CD14-positive monocyte (primary cell): ENCODE measurements at regions not wholly inside any gene's neighbourhood (a gene's known extent, or its start where the extent isn't known, plus 50 kb on each side); places are given as distances from the start of the nearest gene placed in this dataset.
"Not testable (repeated sequence)": the region's sequence is repeated elsewhere in the genome, so short reads cannot be mapped to it uniquely, and the experiment has no call there.

Experiments
- DNase-seq, 3 donors: peaks; one replicate each; pipeline ENCODE4 v3.0.0-alpha.2; 2011 to 2022
- H2AFZ ChIP-seq: 2 replicates; pipeline ENCODE4 v1.6.0; 2012; ENCODE audit warnings: mild to moderate bottlenecking, low read depth, low read length, inconsistent platforms; ENCODE audit not compliant: insufficient read depth, poor library complexity, severe bottlenecking
- H3K27ac ChIP-seq, 2 donors: 1 replicate in 1 of 2; 2 replicates in 1 of 2; pipeline ENCODE4 v1.5.1; 2012 to 2013; ENCODE audit warnings: low read length in 2 of 2, control low read depth in 1 of 2, inconsistent platforms in 1 of 2, low read depth in 1 of 2, mild to moderate bottlenecking in 1 of 2
- H3K27me3 ChIP-seq, 2 donors: one replicate each; pipeline versions ENCODE4 v1.6.0 to v1.6.1; 2011 to 2013; ENCODE audit warnings: low read length in 2 of 2; ENCODE audit not compliant: control insufficient read depth in 2 of 2, insufficient read depth in 2 of 2
- H3K36me3 ChIP-seq, 2 donors: replicated peaks in 1 of 2; 1 replicate in 1 of 2; 2 replicates in 1 of 2; pipeline versions ENCODE4 v1.5.1 to v1.6.1; 2012 to 2013; ENCODE audit warnings: low read length in 2 of 2, control low read depth in 1 of 2, inconsistent platforms in 1 of 2, mild to moderate bottlenecking in 1 of 2; ENCODE audit not compliant: insufficient read depth in 2 of 2, control insufficient read depth in 1 of 2
- H3K4me1 ChIP-seq, 2 donors: 1 replicate in 1 of 2; 2 replicates in 1 of 2; pipeline versions ENCODE4 v1.5.1 to v1.6.1; 2012 to 2013; ENCODE audit warnings: low read length in 2 of 2, control low read depth in 1 of 2, inconsistent platforms in 1 of 2, mild to moderate bottlenecking in 1 of 2, moderate library complexity in 1 of 2; ENCODE audit not compliant: insufficient read depth in 2 of 2, control insufficient read depth in 1 of 2
- H3K4me2 ChIP-seq: replicated peaks from 2 replicates; pipeline ENCODE3; 2012; ENCODE audit warnings: low read length, moderate library complexity, mild to moderate bottlenecking; ENCODE audit not compliant: poor library complexity, severe bottlenecking; ENCODE audit errors: extremely low read depth
- H3K4me3 ChIP-seq, 3 experiments: fragments of 200-600 bp in 1 of 3; sonication (generic) in 1 of 3; replicated peaks in 1 of 3; 1 replicate in 2 of 3; 2 replicates in 1 of 3; pipeline ENCODE4 v1.5.1; 2011 to 2013; ENCODE audit warnings: low read length in 3 of 3, mild to moderate bottlenecking in 3 of 3, control low read depth in 2 of 3, low read depth in 2 of 3, inconsistent platforms in 1 of 3, moderate library complexity in 1 of 3
- H3K79me2 ChIP-seq: 2 replicates; pipeline ENCODE4 v1.6.0; 2012; ENCODE audit warnings: mild to moderate bottlenecking, control low read depth, inconsistent platforms, low read length, moderate library complexity; ENCODE audit not compliant: insufficient read depth
- H3K9ac ChIP-seq: 2 replicates; pipeline ENCODE4 v1.6.0; 2017; ENCODE audit warnings: low read length, mild to moderate bottlenecking; ENCODE audit not compliant: insufficient read depth, poor library complexity, severe bottlenecking
- H3K9me3 ChIP-seq, 2 donors: replicated peaks in 1 of 2; 1 replicate in 1 of 2; 2 replicates in 1 of 2; pipeline versions ENCODE4 v1.5.1 to v1.6.1; 2012 to 2013; ENCODE audit warnings: low read length in 2 of 2, control low read depth in 1 of 2; ENCODE audit not compliant: control insufficient read depth in 1 of 2, insufficient read depth in 1 of 2
- H4K20me1 ChIP-seq: 2 replicates; pipeline ENCODE4 v1.6.0; 2012; ENCODE audit warnings: mild to moderate bottlenecking, low read length, control low read depth, moderate library complexity; ENCODE audit not compliant: insufficient read depth
- H3K27ac Mint-ChIP-seq, 7 donors: one replicate each; pipeline ENCODE4 v1.8.0; 2020; ENCODE audit warnings: mild to moderate bottlenecking in 7 of 7, mixed read lengths in 7 of 7, moderate library complexity in 6 of 7, inconsistent platforms in 2 of 7
- H3K27me3 Mint-ChIP-seq, 3 donors: one replicate each; pipeline ENCODE4 v1.8.0; 2021 to 2022; ENCODE audit warnings: low read depth in 3 of 3, mild to moderate bottlenecking in 3 of 3, mixed read lengths in 3 of 3, moderate library complexity in 3 of 3, inconsistent platforms in 1 of 3
- H3K36me3 Mint-ChIP-seq, 2 donors: one replicate each; pipeline ENCODE4 v1.8.0; 2020; ENCODE audit warnings: mixed read lengths in 2 of 2, inconsistent platforms in 1 of 2, mild to moderate bottlenecking in 1 of 2
- H3K4me1 Mint-ChIP-seq: one replicate; pipeline ENCODE4 v1.8.0; 2020; ENCODE audit warnings: mild to moderate bottlenecking, mixed read lengths
- H3K4me3 Mint-ChIP-seq, 2 donors: one replicate each; pipeline ENCODE4 v1.8.0; 2020; ENCODE audit warnings: mild to moderate bottlenecking in 2 of 2, mixed read lengths in 2 of 2, moderate library complexity in 1 of 2
- H3K9me3 Mint-ChIP-seq, 7 donors: one replicate each; pipeline ENCODE4 v1.8.0; 2020 to 2022; ENCODE audit warnings: mixed read lengths in 7 of 7, mild to moderate bottlenecking in 6 of 7, moderate library complexity in 6 of 7, inconsistent platforms in 2 of 7
- WGBS: methylation state at CpG from one replicate; pipeline ENCODE4 v1.1.5; 2013; ENCODE audit warnings: missing lambda C conversion rate; ENCODE audit not compliant: insufficient coverage; 5-methylcytosine and 5-hydroxymethylcytosine counted together
- intact Hi-C, 2 donors: fragments of 100-400 bp; cut with micrococcal nuclease; formaldehyde crosslinking; loops; one replicate each; pipeline versions ENCODE4 v1.15.0 to v1.15.1; 2023

GRCh38 chr15:30718038-30718643 is 92.2 kb downstream of the ARHGAP11B start:
- H3K4me3 ChIP-seq, H3K9me3 ChIP-seq, H2AFZ ChIP-seq, H3K4me3 Mint-ChIP-seq, H3K79me2 ChIP-seq, H3K4me2 ChIP-seq, intact Hi-C loops, H3K27ac ChIP-seq, H3K4me1 ChIP-seq, H3K27me3 Mint-ChIP-seq, H4K20me1 ChIP-seq, DNase-seq, H3K9me3 Mint-ChIP-seq, H3K27me3 ChIP-seq, H3K9ac ChIP-seq: not testable (repeated sequence)
- peaks cover 10 to 50% of the 10 kb centered on the region in 2 donors for H3K36me3 ChIP-seq
- H3K36me3 Mint-ChIP-seq, result peaks cover 37 to 60% of the 10 kb centered on the region in 2 donors
- WGBS, result 83% methylated on average over 1 of the region's 7 CpGs
- peak overlapping the region in 2 of 7 donors; percentile 36 to 50 for H3K27ac Mint-ChIP-seq
- H3K4me1 Mint-ChIP-seq, result peaks cover 12% of the 10 kb centered on the region

- intact Hi-C loops, H2AFZ ChIP-seq, H3K9ac ChIP-seq, H3K4me2 ChIP-seq, H3K4me3 Mint-ChIP-seq, H3K9me3 ChIP-seq, H3K9me3 Mint-ChIP-seq, DNase-seq, H3K27me3 Mint-ChIP-seq, H3K4me3 ChIP-seq, H3K79me2 ChIP-seq, H3K27me3 ChIP-seq, H3K27ac ChIP-seq, H3K4me1 ChIP-seq, H4K20me1 ChIP-seq: not testable (repeated sequence)
- H3K36me3 ChIP-seq, result peaks cover 10 to 50% of the 10 kb centered on the region in 2 donors
- 75% methylated on average over 5 of the region's 5 CpGs for WGBS
- Mint-ChIP-seq H3K36me3 (peaks cover 41 to 70% of the 10 kb centered on the region in 2 donors), H3K4me1 (peaks cover 19% of the 10 kb centered on the region), H3K27ac (peak overlapping the region in 2 of 7 donors; percentile 41 to 50)
Measured at GRCh38 chr15:30719363-30719762, 93.4 kb downstream of the ARHGAP11B start.

GRCh38 chr15:30720825-30721224 is 94.9 kb downstream of the ARHGAP11B start:
- H3K4me1 ChIP-seq, H3K27me3 Mint-ChIP-seq, H3K4me3 ChIP-seq, H3K27ac ChIP-seq, H3K27ac Mint-ChIP-seq, H3K79me2 ChIP-seq, H3K9me3 ChIP-seq, DNase-seq, H3K9me3 Mint-ChIP-seq, H3K27me3 ChIP-seq, H3K4me2 ChIP-seq, intact Hi-C loops, H3K9ac ChIP-seq, H2AFZ ChIP-seq, H3K4me3 Mint-ChIP-seq, H4K20me1 ChIP-seq: not testable (repeated sequence)
- H3K36me3 ChIP-seq, result peaks cover 17 to 56% of the 10 kb centered on the region in 2 donors
- Mint-ChIP-seq H3K4me1 (peaks cover 19% of the 10 kb centered on the region), H3K36me3 (peaks cover 46 to 74% of the 10 kb centered on the region in 2 donors)
- WGBS, result 100% methylated on average over 1 of the region's 3 CpGs

- H3K9me3 ChIP-seq, H3K9me3 Mint-ChIP-seq, H3K4me1 ChIP-seq, DNase-seq, H4K20me1 ChIP-seq, H2AFZ ChIP-seq, intact Hi-C loops, H3K79me2 ChIP-seq, H3K27ac ChIP-seq, H3K4me3 ChIP-seq, H3K4me3 Mint-ChIP-seq, H3K9ac ChIP-seq, H3K27me3 Mint-ChIP-seq, H3K4me2 ChIP-seq, H3K27me3 ChIP-seq, H3K27ac Mint-ChIP-seq: not testable (repeated sequence)
- peaks cover 19% of the 10 kb centered on the region for H3K4me1 Mint-ChIP-seq
- no CpG with 5 or more reads among the region's 2 CpGs for WGBS
- peaks cover 51 to 78% of the 10 kb centered on the region in 2 donors for H3K36me3 Mint-ChIP-seq
- H3K36me3 ChIP-seq, result peaks cover 21 to 63% of the 10 kb centered on the region in 2 donors
Measured at GRCh38 chr15:30721529-30721928, 95.6 kb downstream of the ARHGAP11B start.
